Heart left ventricle (tissue), 16 donors: ENCODE measurements at regions not wholly inside any gene's neighbourhood (a gene's known extent, or its start where the extent isn't known, plus 50 kb on each side); places are given as distances from the start of the nearest gene placed in this dataset.

Source experiments
- ATAC-seq, 4 donors: fragments of 200-7000 bp; cut with Tn5 transposase; one replicate each; pipeline ENCODE4 v1.9.1; 2020 to 2022; ENCODE audit warnings: moderate library complexity in 4 of 4, mild to moderate bottlenecking in 3 of 4, moderate number of reproducible peaks in 1 of 4
- DNase-seq, 5 donors: peaks; one replicate each; pipeline ENCODE4 v3.0.0-alpha.2; 2020
- H3K27ac ChIP-seq, 12 donors: fragments of 200-600 bp; sonication (generic) in 4 of 12; one replicate each; pipeline versions ENCODE4 v1.5.0 to v1.8.0; 2016 to 2022; ENCODE audit warnings: mild to moderate bottlenecking in 2 of 12
- H3K27me3 ChIP-seq, 9 donors: fragments of 200-600 bp; sonication (generic) in 2 of 9; one replicate each; pipeline versions ENCODE4 v1.5.1 to v1.8.0; 2016 to 2022; ENCODE audit warnings: mild to moderate bottlenecking in 3 of 9
- H3K36me3 ChIP-seq, 9 donors: fragments of 200-600 bp; sonication (generic) in 2 of 9; one replicate each; pipeline versions ENCODE4 v1.5.0 to v1.8.0; 2018 to 2022; ENCODE audit warnings: mild to moderate bottlenecking in 2 of 9
- H3K4me1 ChIP-seq, 12 donors: fragments of 200-600 bp; sonication (generic) in 4 of 12; one replicate each; pipeline versions ENCODE4 v1.5.0 to v1.8.0; 2016 to 2022; ENCODE audit warnings: mild to moderate bottlenecking in 3 of 12
- H3K4me3 ChIP-seq, 12 donors: fragments of 200-600 bp; sonication (generic) in 4 of 12; one replicate each; pipeline versions ENCODE4 v1.5.0 to v1.8.0; 2017 to 2022; ENCODE audit warnings: mild to moderate bottlenecking in 9 of 12, moderate library complexity in 4 of 12
- H3K9me3 ChIP-seq, 12 donors: fragments of 200-600 bp; sonication (generic) in 4 of 12; one replicate each; pipeline versions ENCODE4 v1.5.0 to v1.8.0; 2016 to 2022; ENCODE audit warnings: mild to moderate bottlenecking in 1 of 12
- POLR2A ChIP-seq, 2 donors: fragments of 450-650 bp; IDR thresholded peaks; one replicate each; pipeline ENCODE4 v1.6.1; 2017; ENCODE audit warnings: antibody characterized with exemption in 2 of 2, mild to moderate bottlenecking in 2 of 2, moderate library complexity in 2 of 2
- WGBS, 4 donors: extraction: QIAGEN DNeasy Blood & Tissue Kit in 2 of 4; methylation state at CpG; one replicate each; pipeline versions ENCODE4 v1.1.5 to v1.1.7; 2013 to 2018; 5-methylcytosine and 5-hydroxymethylcytosine counted together
- intact Hi-C, 10 donors: fragments of 100-400 bp; cut with DNase I; formaldehyde crosslinking; loops; one replicate each; pipeline versions ENCODE4 v1.11.1 to v1.14.2; 2022
- TF ChIP-seq, protein P1 (sequence below), 12 donors: fragments of 200-600 bp; sonication (generic) in 4 of 12; IDR thresholded peaks; one replicate each; pipeline versions ENCODE4 v1.5.0 to v1.8.0; 2018 to 2022; ENCODE audit warnings: antibody characterized with exemption in 12 of 12, mild to moderate bottlenecking in 5 of 12
- donor health status: ischemic (EF 13 %, LVEDD 7.1; RV severe dilation, severe dysfunction).
- donor health status: healthy with polysubstance abuse.
- donor health status: DM: no; HTN: yes; CAD: no.
- donor health status: DM: no; HTN: no; CAD: no.
- donor health status: ischemic (EF 25% LVEDD 6.9; RV normal size, moderate dysfunction).
- donor health status: ischemic (EF 25% LVEDD 5.7; RV mildly dilated, moderate dysfunction).
- donor health status: healthy.
- donor health status: DM: yes; HTN: yes; CAD: no.
- donor health status: ischemic (EF 35%, LVEDD 5.7; RV mildly dilated, moderate dysfunction).
- donor health status: nonischemic (EF 11% LVEDD 7.7; RV severe dilation, severe dysfunction).
- donor health status: DM: yes; HTN: yes; CAD: no.
- donor health status: PGD.
- donor health status: ischemic (EF 29% LVEDD 5.4; RV normal size, mild dysfunction).
- donor health status: nonischemic (EF 23%, LVEDD 6.1; RV moderate dilation, normal function).

DNA sequence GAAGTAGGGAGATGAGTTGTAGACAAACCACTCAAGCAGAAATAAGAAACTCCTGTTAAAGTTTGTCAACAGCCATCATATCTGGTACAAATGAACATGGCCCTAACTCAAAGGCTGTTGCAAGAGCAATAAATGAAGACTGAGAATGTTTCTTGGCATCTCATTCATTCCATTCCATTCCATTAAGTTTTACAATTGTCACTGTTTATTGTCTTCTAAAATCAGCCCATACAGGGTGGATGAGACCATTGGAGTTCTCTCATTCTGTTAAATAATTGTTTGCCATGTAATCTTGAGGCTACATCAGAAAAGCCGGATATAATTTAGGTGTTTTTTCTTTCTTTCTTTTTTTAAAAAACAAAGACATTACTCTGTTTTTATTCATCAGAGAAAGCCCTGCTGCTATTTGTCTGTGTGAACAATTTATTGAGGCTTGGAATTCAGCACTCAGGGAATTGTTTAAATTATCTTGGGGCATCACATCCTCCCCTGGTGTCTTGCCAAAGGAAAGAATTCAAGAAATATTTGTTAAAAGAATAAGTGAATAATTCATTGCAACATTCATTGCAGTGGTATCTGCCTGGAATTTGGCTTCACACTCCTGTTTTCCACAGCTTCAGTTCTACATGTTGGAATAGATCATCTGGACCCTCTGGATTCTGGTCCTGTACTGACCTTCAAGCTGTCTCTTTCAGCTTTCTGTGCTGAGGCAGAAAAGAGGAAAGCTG, 604.5 kb downstream of the PLPP3 start:
- 63 to 76% (median 68%) methylated on average over 1 of the region's 1 CpG for WGBS, 4 donors
- H3K9me3 ChIP-seq: peaks cover 0 to 20% (median 8%) of the 10 kb centered on the region in 12 donors
- no peak overlapping the region for H3K27ac ChIP-seq
- no peak overlapping the region for H3K4me3 ChIP-seq
- no peaks in the 10 kb centered on the region for H3K27me3 ChIP-seq
- ATAC-seq (peak in 1 of 4 donors; percentile 42), DNase-seq (no peak)
- TF ChIP-seq POLR2A (IDR thresholded peaks at IDR 0.05): no peak
- TF ChIP-seq, protein P1, sequence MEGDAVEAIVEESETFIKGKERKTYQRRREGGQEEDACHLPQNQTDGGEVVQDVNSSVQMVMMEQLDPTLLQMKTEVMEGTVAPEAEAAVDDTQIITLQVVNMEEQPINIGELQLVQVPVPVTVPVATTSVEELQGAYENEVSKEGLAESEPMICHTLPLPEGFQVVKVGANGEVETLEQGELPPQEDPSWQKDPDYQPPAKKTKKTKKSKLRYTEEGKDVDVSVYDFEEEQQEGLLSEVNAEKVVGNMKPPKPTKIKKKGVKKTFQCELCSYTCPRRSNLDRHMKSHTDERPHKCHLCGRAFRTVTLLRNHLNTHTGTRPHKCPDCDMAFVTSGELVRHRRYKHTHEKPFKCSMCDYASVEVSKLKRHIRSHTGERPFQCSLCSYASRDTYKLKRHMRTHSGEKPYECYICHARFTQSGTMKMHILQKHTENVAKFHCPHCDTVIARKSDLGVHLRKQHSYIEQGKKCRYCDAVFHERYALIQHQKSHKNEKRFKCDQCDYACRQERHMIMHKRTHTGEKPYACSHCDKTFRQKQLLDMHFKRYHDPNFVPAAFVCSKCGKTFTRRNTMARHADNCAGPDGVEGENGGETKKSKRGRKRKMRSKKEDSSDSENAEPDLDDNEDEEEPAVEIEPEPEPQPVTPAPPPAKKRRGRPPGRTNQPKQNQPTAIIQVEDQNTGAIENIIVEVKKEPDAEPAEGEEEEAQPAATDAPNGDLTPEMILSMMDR (IDR thresholded peaks at IDR 0.05): no peak
- H3K4me1 ChIP-seq: peaks cover 0 to 5% (median 0%) of the 10 kb centered on the region in 12 donors
- no peaks in the 10 kb centered on the region for H3K36me3 ChIP-seq
- intact Hi-C loops: no loop called here

DNA sequence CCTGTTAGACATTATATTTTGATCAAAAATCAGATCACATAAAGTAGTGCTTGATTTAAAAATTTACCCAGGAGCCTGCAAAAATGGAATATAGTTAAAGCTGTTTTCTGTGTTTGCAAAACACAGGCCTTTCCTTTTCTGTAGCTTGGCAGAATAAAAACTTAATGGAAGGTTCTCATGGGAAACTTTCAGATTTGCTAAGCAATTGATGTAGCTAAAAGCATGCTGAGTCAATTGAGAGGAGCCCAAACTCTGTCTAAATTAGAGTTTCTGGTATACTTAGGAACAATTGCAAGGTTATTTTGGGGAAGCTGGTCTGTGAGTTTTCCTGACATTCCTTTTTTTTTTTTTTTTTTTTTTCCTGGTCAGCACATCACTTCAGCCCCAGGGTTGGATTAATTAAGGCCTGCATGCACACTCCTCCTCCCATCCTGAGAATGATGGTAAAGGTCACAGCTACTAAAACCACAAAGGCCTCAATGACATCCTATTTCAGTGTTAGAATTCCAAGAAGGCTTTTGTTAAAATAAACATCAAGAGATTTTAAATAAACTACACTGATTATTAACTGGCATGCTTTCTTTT, 608.7 kb downstream of the PLPP3 start:
- ATAC-seq: no peak
- no peak for TF ChIP-seq POLR2A (IDR thresholded peaks at IDR 0.05)
- TF ChIP-seq, protein P1 (IDR thresholded peaks at IDR 0.05): no peak
- intact Hi-C loops: no loop called here

DNA sequence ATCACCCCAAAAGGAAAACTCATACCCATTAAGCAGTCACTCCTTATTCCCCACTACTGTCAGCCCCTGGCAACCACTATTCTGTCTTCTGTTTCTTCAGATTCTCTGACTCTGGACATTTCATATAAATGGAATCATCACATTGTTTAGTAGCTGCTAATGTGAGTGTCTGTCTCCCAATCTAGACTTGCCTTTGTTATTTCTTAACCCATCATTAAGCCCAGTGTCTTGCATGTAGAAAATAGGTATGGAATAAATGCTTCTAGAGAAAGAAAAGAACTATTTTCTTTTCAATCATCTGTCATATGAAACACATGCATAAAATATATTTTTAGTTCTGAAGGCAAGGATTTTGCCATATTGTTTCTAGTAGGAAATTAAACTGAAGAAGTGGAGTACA, 610.0 kb downstream of the PLPP3 start:
- Histone ChIP-seq H3K27me3 (no peaks in the 10 kb centered on the region), H3K4me3 (no peak overlapping the region), H3K9me3 (no peaks in the 10 kb centered on the region), H3K27ac (no peak overlapping the region), H3K36me3 (no peaks in the 10 kb centered on the region), H3K4me1 (peaks cover 0 to 5% (median 0%) of the 10 kb centered on the region in 12 donors)
- ATAC-seq: no peak
- TF ChIP-seq, protein P1 (IDR thresholded peaks at IDR 0.05): no peak
- TF ChIP-seq POLR2A (IDR thresholded peaks at IDR 0.05): no peak
- no peak for DNase-seq
- intact Hi-C loops: no loop called here

More for the DNA sequence above, 608.7 kb downstream of the PLPP3 start:
- Histone ChIP-seq H3K9me3 (no peaks in the 10 kb centered on the region), H3K27ac (no peak overlapping the region), H3K27me3 (no peaks in the 10 kb centered on the region), H3K4me1 (peaks cover 0 to 5% (median 0%) of the 10 kb centered on the region in 12 donors), H3K36me3 (no peaks in the 10 kb centered on the region), H3K4me3 (no peak overlapping the region)
- no peak for DNase-seq

DNA sequence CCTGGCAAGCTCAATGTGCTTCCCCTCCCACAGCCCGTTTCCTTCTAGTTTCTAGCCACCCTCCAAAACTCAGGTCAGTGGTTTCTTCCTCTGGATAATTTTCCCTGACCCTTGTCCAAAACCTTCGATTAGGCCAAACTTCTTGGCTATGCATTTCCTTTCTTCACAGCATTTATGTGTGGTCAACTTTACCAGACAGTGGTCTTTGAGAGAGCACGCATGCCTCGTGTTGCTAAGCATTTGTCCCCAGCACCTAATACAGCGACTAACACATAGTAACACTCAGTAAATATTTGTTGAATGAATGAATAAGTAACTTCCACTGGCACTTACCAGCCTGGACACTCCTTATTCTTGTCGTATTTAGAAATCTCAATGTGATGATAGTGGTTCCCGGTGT, 610.7 kb downstream of the PLPP3 start:
- Histone ChIP-seq H3K4me3 (no peak overlapping the region), H3K4me1 (peaks cover 0 to 5% (median 0%) of the 10 kb centered on the region in 12 donors), H3K27ac (no peak overlapping the region), H3K27me3 (no peaks in the 10 kb centered on the region), H3K36me3 (no peaks in the 10 kb centered on the region), H3K9me3 (no peaks in the 10 kb centered on the region)
- ATAC-seq (no peak), DNase-seq (no peak)
- WGBS, 4 donors: 80 to 92% (median 87%) methylated on average over 7 of the region's 7 CpGs
- intact Hi-C loops: no loop called here
- TF ChIP-seq, protein P1 (IDR thresholded peaks at IDR 0.05): no peak
- no peak for TF ChIP-seq POLR2A (IDR thresholded peaks at IDR 0.05)
